ENCODE measurements at regions not wholly inside any gene's neighbourhood (a gene's known extent, or its start where the extent isn't known, plus 50 kb on each side); places are given as distances from the start of the nearest gene placed in this dataset.

DNA sequence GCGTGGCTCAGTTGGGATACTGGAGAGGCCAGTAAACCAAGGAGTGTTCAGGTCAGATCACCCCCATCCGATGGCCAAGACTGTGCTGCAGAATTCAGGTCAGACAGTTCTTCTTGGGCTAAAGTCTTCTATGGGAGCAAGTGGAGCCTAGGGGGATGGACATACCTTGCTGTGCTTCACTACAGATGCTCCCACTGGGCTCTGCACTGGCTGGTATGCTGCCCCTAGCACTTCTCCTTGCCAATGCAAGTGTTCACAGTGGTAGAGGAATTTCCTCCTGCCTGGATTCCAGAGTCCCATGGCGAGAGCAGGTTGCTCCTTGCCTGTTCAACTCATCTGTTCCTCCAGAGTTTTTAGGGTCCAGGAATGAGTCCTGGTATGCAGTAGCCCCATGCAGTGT lies 134.2 kb upstream of the EDIL3 start:
- TF ChIP-seq, protein P1, sequence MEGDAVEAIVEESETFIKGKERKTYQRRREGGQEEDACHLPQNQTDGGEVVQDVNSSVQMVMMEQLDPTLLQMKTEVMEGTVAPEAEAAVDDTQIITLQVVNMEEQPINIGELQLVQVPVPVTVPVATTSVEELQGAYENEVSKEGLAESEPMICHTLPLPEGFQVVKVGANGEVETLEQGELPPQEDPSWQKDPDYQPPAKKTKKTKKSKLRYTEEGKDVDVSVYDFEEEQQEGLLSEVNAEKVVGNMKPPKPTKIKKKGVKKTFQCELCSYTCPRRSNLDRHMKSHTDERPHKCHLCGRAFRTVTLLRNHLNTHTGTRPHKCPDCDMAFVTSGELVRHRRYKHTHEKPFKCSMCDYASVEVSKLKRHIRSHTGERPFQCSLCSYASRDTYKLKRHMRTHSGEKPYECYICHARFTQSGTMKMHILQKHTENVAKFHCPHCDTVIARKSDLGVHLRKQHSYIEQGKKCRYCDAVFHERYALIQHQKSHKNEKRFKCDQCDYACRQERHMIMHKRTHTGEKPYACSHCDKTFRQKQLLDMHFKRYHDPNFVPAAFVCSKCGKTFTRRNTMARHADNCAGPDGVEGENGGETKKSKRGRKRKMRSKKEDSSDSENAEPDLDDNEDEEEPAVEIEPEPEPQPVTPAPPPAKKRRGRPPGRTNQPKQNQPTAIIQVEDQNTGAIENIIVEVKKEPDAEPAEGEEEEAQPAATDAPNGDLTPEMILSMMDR (IDR thresholded peaks at IDR 0.05 in 2 of 3, conservative IDR thresholded peaks at IDR 0.05 in 1 of 3; ENCODE audit: control insufficient read depth in 2 of 3, extremely low read depth in 1 of 3, insufficient read depth in 1 of 3, low read depth in 3 of 3, low read length in 3 of 3) = no peak
- TF ChIP-seq CHD4 (IDR thresholded peaks at IDR 0.05) (no peak), BACH1 (IDR thresholded peaks at IDR 0.05; ENCODE audit: borderline replicate concordance) (no peak), POLR2AphosphoS2 (IDR thresholded peaks at IDR 0.05; ENCODE audit: low read depth, low read length) (no peak), ATF3 (IDR thresholded peaks at IDR 0.05; ENCODE audit: borderline replicate concordance, extremely low read depth, low read depth, low read length) (no peak)
